Common myeloid progenitor, CD34-positive (primary cell): ENCODE measurements at regions not wholly inside any gene's neighbourhood (a gene's known extent, or its start where the extent isn't known, plus 50 kb on each side); places are given as distances from the start of the nearest gene placed in this dataset.

ENCODE experiments used
- CTCF ChIA-PET: fragments of 350-600 bp; sonication (Branson Sonifier 250); formaldehyde crosslinking; loops from one replicate; lab custom pipeline; 2021; ENCODE audit warnings: antibody characterized with exemption; lab: Charles Lee
- POLR2A ChIA-PET: fragments of 350-600 bp; sonication (Branson Sonifier 250); formaldehyde crosslinking; loops from one replicate; lab custom pipeline; 2021; ENCODE audit warnings: antibody characterized with exemption; lab: Charles Lee
- DNase-seq, 3 donors: peaks; one replicate each; pipeline versions ENCODE4 v3.0.0 to v3.0.0-alpha.2; 2013
- H3K27ac ChIP-seq, 2 experiments: 1 replicate in 1 of 2; 2 replicates in 1 of 2; pipeline ENCODE4 v1.7.0; 2013; ENCODE audit warnings: inconsistent platforms in 2 of 2, low read length in 2 of 2, mild to moderate bottlenecking in 2 of 2, low read depth in 1 of 2, moderate library complexity in 1 of 2; ENCODE audit not compliant: severe bottlenecking in 2 of 2, insufficient read depth in 1 of 2, poor library complexity in 1 of 2
- H3K27me3 ChIP-seq, 5 experiments: replicated peaks in 2 of 5; 1 replicate in 3 of 5; 2 replicates in 2 of 5; pipeline versions ENCODE4 v1.6.1 to v1.7.0; 2013; ENCODE audit warnings: low read length in 4 of 5, mild to moderate bottlenecking in 2 of 5, moderate library complexity in 2 of 5, inconsistent platforms in 1 of 5; ENCODE audit not compliant: insufficient read depth in 5 of 5, control insufficient read depth in 4 of 5
- H3K36me3 ChIP-seq, 4 experiments: 1 replicate in 2 of 4; 2 replicates in 2 of 4; pipeline versions ENCODE4 v1.6.1 to v1.7.0; 2013; ENCODE audit warnings: low read length in 3 of 4, control low read depth in 1 of 4, mild to moderate bottlenecking in 1 of 4; ENCODE audit not compliant: control insufficient read depth in 4 of 4, insufficient read depth in 4 of 4
- H3K4me1 ChIP-seq, 4 experiments: 1 replicate in 3 of 4; 2 replicates in 1 of 4; pipeline versions ENCODE4 v1.6.1 to v1.7.1; 2013; ENCODE audit warnings: low read length in 3 of 4, mild to moderate bottlenecking in 3 of 4, control low read depth in 1 of 4, inconsistent platforms in 1 of 4, moderate library complexity in 1 of 4; ENCODE audit not compliant: control insufficient read depth in 4 of 4, insufficient read depth in 4 of 4; ENCODE audit errors: control extremely low read depth in 1 of 4
- H3K4me3 ChIP-seq, 7 experiments: 1 replicate in 4 of 7; 2 replicates in 3 of 7; pipeline versions ENCODE4 v1.5.1 to v1.7.0; 2013; ENCODE audit warnings: mild to moderate bottlenecking in 7 of 7, low read length in 6 of 7, moderate library complexity in 6 of 7, inconsistent platforms in 2 of 7, low read depth in 2 of 7, control low read depth in 1 of 7; ENCODE audit not compliant: insufficient read depth in 4 of 7, control insufficient read depth in 1 of 7; ENCODE audit errors: extremely low read depth in 1 of 7
- H3K9me3 ChIP-seq, 5 experiments: 1 replicate in 4 of 5; 2 replicates in 1 of 5; pipeline versions ENCODE4 v1.6.1 to v1.7.1; 2013; ENCODE audit warnings: low read length in 4 of 5, mild to moderate bottlenecking in 2 of 5, inconsistent platforms in 1 of 5, low read depth in 1 of 5, moderate library complexity in 1 of 5; ENCODE audit not compliant: control insufficient read depth in 4 of 5, insufficient read depth in 2 of 5; ENCODE audit errors: control extremely low read depth in 1 of 5
- WGBS: methylation state at CpG from one replicate; pipeline ENCODE4 v1.1.5; 2013; ENCODE audit not compliant: insufficient coverage; 5-methylcytosine and 5-hydroxymethylcytosine counted together

- H3K27ac ChIP-seq, result no peak overlapping the region
- H3K4me1 ChIP-seq, result no peaks in the 10 kb centered on the region
- no peak for DNase-seq
- WGBS, result 100% methylated on average over 1 of the region's 6 CpGs
- no peaks in the 10 kb centered on the region for H3K36me3 ChIP-seq
- no peaks in the 10 kb centered on the region for H3K9me3 ChIP-seq
- H3K27me3 ChIP-seq, result no peaks in the 10 kb centered on the region
- H3K4me3 ChIP-seq, result no peak overlapping the region
- CTCF ChIA-PET, result no interaction called here
- POLR2A ChIA-PET, result no interaction called here
These were observed 671.2 kb downstream of the LMO4 start for GRCh38 chr1:87999852-88000251.

DNA sequence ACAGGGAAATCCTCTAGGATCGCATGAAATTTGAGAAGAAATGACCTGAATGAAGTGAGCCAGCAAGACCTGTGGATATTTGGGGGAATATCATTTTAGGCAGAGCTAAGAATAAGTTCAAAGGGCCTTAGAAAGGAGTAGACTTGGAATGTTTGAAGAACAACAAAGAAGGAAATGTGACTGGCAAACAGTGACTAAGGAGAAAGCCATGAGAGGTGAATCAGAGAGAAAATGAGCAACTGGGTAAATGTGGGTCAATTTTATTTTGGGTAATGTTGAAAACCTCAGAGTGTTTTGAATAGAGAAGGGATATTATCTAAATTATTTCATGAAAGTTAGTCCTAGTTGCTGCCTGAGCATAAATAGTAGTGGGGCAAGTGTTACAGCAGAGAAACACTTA is 672.8 kb downstream of the LMO4 start:
- DNase-seq, result no peak
- Histone ChIP-seq H3K4me3 (no peak overlapping the region), H3K27me3 (no peaks in the 10 kb centered on the region), H3K27ac (no peak overlapping the region), H3K36me3 (no peaks in the 10 kb centered on the region), H3K9me3 (no peaks in the 10 kb centered on the region), H3K4me1 (no peaks in the 10 kb centered on the region)
- WGBS, result 100% methylated on average over 1 of the region's 1 CpG
- POLR2A ChIA-PET, result no interaction called here
- CTCF ChIA-PET, result no interaction called here

GRCh38 chr1:88003255-88003654 is 674.6 kb downstream of the LMO4 start:
- ChIA-PET POLR2A (no interaction called here), CTCF (no interaction called here)
- Histone ChIP-seq H3K4me1 (no peaks in the 10 kb centered on the region), H3K4me3 (no peak overlapping the region), H3K27me3 (no peaks in the 10 kb centered on the region), H3K9me3 (no peaks in the 10 kb centered on the region), H3K27ac (no peak overlapping the region), H3K36me3 (no peaks in the 10 kb centered on the region)
- WGBS, result no CpG with 5 or more reads among the region's 2 CpGs
- DNase-seq, result no peak

GRCh38 chr1:88009916-88010315 is 674.2 kb upstream of the PKN2 start:
- ChIA-PET CTCF (no interaction called here), POLR2A (no interaction called here)
- no peak overlapping the region for H3K4me3 ChIP-seq
- no peaks in the 10 kb centered on the region for H3K4me1 ChIP-seq
- H3K27me3 ChIP-seq, result no peaks in the 10 kb centered on the region
- H3K9me3 ChIP-seq, result no peaks in the 10 kb centered on the region
- DNase-seq, result no peak
- no peak overlapping the region for H3K27ac ChIP-seq
- H3K36me3 ChIP-seq, result no peaks in the 10 kb centered on the region
- no CpG with 5 or more reads among the region's 1 CpG for WGBS

DNA sequence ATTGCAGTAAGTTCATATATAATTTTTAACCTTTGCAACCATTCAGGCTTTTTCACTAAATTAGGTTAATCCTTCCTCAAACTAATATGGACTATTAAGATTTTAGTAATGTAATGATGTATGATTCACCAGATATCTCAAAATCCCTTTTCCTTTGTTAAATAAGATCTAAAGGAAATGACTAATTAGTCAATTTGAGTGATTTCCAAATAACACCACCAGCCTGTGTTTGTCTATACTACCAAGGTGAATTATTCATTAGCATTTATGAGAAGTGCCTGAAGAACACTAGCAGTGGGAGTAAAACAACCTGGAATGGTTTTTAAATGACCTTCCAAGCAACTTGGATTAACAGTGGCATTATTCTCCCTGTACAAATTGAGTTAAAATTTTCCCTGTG is 670.6 kb upstream of the PKN2 start:
- H3K9me3 ChIP-seq, result no peaks in the 10 kb centered on the region
- no peaks in the 10 kb centered on the region for H3K4me1 ChIP-seq
- H3K4me3 ChIP-seq, result no peak overlapping the region
- POLR2A ChIA-PET, result no interaction called here
- no peak for DNase-seq
- CTCF ChIA-PET, result no interaction called here
- no peak overlapping the region for H3K27ac ChIP-seq
- H3K27me3 ChIP-seq, result no peaks in the 10 kb centered on the region
- H3K36me3 ChIP-seq, result no peaks in the 10 kb centered on the region

- Histone ChIP-seq H3K4me1 (no peaks in the 10 kb centered on the region), H3K4me3 (no peak overlapping the region), H3K36me3 (no peaks in the 10 kb centered on the region), H3K9me3 (no peaks in the 10 kb centered on the region), H3K27ac (no peak overlapping the region), H3K27me3 (no peaks in the 10 kb centered on the region)
- WGBS, result 75% methylated on average over 2 of the region's 3 CpGs
- ChIA-PET CTCF (no interaction called here), POLR2A (no interaction called here)
- DNase-seq, result no peak
These were observed 669.9 kb upstream of the PKN2 start for GRCh38 chr1:88014131-88014530.

DNA sequence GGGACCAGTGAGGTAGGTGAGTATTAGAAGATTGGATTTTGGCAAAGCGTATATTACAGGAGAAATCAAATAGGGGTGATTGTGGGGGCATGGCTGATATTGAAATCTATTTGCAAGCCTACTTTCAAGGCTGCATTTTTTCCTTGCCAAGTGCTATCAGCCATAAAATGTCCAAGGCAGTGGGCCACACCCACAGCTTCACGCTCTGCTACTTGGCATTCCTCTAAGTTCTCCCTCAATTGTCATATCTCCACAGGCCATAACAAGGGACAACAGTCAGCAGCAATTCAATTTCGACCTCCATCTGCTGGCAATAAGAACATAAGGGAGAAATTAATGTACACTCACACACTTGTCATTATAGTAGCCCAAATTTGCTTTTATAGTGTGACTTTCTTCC is 667.1 kb upstream of the PKN2 start:
- no peak for DNase-seq
- Histone ChIP-seq H3K27ac (no peak overlapping the region), H3K4me3 (no peak overlapping the region), H3K4me1 (peaks cover 0 to 6% (median under 1%) of the 10 kb centered on the region in 4 experiments), H3K9me3 (no peaks in the 10 kb centered on the region), H3K27me3 (no peaks in the 10 kb centered on the region), H3K36me3 (no peaks in the 10 kb centered on the region)
- POLR2A ChIA-PET, result no interaction called here
- CTCF ChIA-PET, result no interaction called here
- WGBS, result 100% methylated on average over 2 of the region's 3 CpGs
